ENCODE measurements at regions not wholly inside any gene's neighbourhood (a gene's known extent, or its start where the extent isn't known, plus 50 kb on each side); places are given as distances from the start of the nearest gene placed in this dataset.

GRCh38 chr16:52871481-52871880, 181.2 kb downstream of the CHD9NB start:
- Mint-ChIP-seq H3K4me1 (peaks cover 4% of the 10 kb centered on the region), H3K27me3 (ENCODE audit: insufficient read depth) (no peaks in the 10 kb centered on the region), H3K9me3 (no peaks in the 10 kb centered on the region), H3K4me3 (no peak overlapping the region), H3K27ac (no peak overlapping the region), H3K36me3 (ENCODE audit: low read depth) (no peaks in the 10 kb centered on the region)
- Histone ChIP-seq H3K9ac (ENCODE audit: extremely low read depth, low read length, poor library complexity, severe bottlenecking) (no peak overlapping the region), H3K27me3 (ENCODE audit: control insufficient read depth, insufficient read depth, low read length, poor library complexity, severe bottlenecking) (no peaks in the 10 kb centered on the region), H3K9me3 (ENCODE audit: control insufficient read depth, low read length) (no peaks in the 10 kb centered on the region), H3K4me1 (ENCODE audit: control insufficient read depth, insufficient read depth, low read length) (no peaks in the 10 kb centered on the region), H3K4me3 (ENCODE audit: low read length) (no peak overlapping the region), H3K27ac (ENCODE audit: low read depth, low read length) (no peak overlapping the region), H3K36me3 (ENCODE audit: control insufficient read depth, insufficient read depth, low read length) (no peaks in the 10 kb centered on the region)
- DNase-seq = no peak
- TF ChIP-seq CTCF (conservative IDR thresholded peaks at IDR 0.05) = no peak

GRCh38 chr16:52869243-52869642, 183.5 kb downstream of the CHD9NB start:
- no peak for TF ChIP-seq CTCF (conservative IDR thresholded peaks at IDR 0.05)
- Histone ChIP-seq H3K27ac (ENCODE audit: low read depth, low read length) (no peak overlapping the region), H3K36me3 (ENCODE audit: control insufficient read depth, insufficient read depth, low read length) (no peaks in the 10 kb centered on the region), H3K9me3 (ENCODE audit: control insufficient read depth, low read length) (no peaks in the 10 kb centered on the region), H3K4me1 (ENCODE audit: control insufficient read depth, insufficient read depth, low read length) (no peaks in the 10 kb centered on the region), H3K27me3 (ENCODE audit: control insufficient read depth, insufficient read depth, low read length, poor library complexity, severe bottlenecking) (no peaks in the 10 kb centered on the region), H3K9ac (ENCODE audit: extremely low read depth, low read length, poor library complexity, severe bottlenecking) (no peak overlapping the region), H3K4me3 (ENCODE audit: low read length) (no peak overlapping the region)
- Mint-ChIP-seq H3K27ac (no peak overlapping the region), H3K27me3 (ENCODE audit: insufficient read depth) (no peaks in the 10 kb centered on the region), H3K4me3 (no peak overlapping the region), H3K9me3 (no peaks in the 10 kb centered on the region), H3K36me3 (ENCODE audit: low read depth) (no peaks in the 10 kb centered on the region), H3K4me1 (peaks cover 4% of the 10 kb centered on the region)
- 0% methylated on average over 1 of the region's 1 CpG for WGBS, 2 experiments (ENCODE audit: insufficient coverage in 1 of 2, insufficient read length in 1 of 2)
- no peak for DNase-seq

GRCh38 chr16:52863000-52863399, 189.7 kb downstream of the CHD9NB start:
- no peaks in the 10 kb centered on the region for H3K9me3 ChIP-seq (ENCODE audit: control insufficient read depth, low read length)
- H3K4me3 Mint-ChIP-seq = no peak overlapping the region
- no peaks in the 10 kb centered on the region for H3K27me3 ChIP-seq (ENCODE audit: control insufficient read depth, insufficient read depth, low read length, poor library complexity, severe bottlenecking)
- no peaks in the 10 kb centered on the region for H3K36me3 ChIP-seq (ENCODE audit: control insufficient read depth, insufficient read depth, low read length)
- no peaks in the 10 kb centered on the region for H3K36me3 Mint-ChIP-seq (ENCODE audit: low read depth)
- no peak overlapping the region for H3K4me3 ChIP-seq (ENCODE audit: low read length)
- H3K27ac Mint-ChIP-seq = no peak overlapping the region
- 64 to 97% methylated on average over 3 to 4 of the region's 4 CpGs for WGBS, 2 experiments (ENCODE audit: insufficient coverage in 1 of 2, insufficient read length in 1 of 2)
- H3K9ac ChIP-seq (ENCODE audit: extremely low read depth, low read length, poor library complexity, severe bottlenecking) = no peak overlapping the region
- H3K4me1 Mint-ChIP-seq = no peaks in the 10 kb centered on the region
- no peaks in the 10 kb centered on the region for H3K27me3 Mint-ChIP-seq (ENCODE audit: insufficient read depth)
- DNase-seq = no peak
- H3K27ac ChIP-seq (ENCODE audit: low read depth, low read length) = no peak overlapping the region
- H3K4me1 ChIP-seq (ENCODE audit: control insufficient read depth, insufficient read depth, low read length) = no peaks in the 10 kb centered on the region
- TF ChIP-seq CTCF (conservative IDR thresholded peaks at IDR 0.05) = no peak
- no peaks in the 10 kb centered on the region for H3K9me3 Mint-ChIP-seq

All from endodermal cell (in vitro differentiated cells).